GM12878 (cell line): ENCODE measurements at regions not wholly inside any gene's neighbourhood (a gene's known extent, or its start where the extent isn't known, plus 50 kb on each side); places are given as distances from the start of the nearest gene placed in this dataset.

Source experiments
- ATAC-seq: fragments of 200-7000 bp; cut with Tn5 transposase; 3 replicates; pipeline ENCODE4 v1.9.1; 2020; ENCODE audit warnings: mild to moderate bottlenecking, moderate library complexity
- BruUV-seq: library from RNA; stranded (reverse); fragments of 400-500 nt; replicated peaks from 2 replicates; lab custom pipeline; 2021; lab: Mats Ljungman, UMichigan
- CTCF ChIA-PET: fragments of 300-600 bp; sonication (Branson Sonifier 250); formaldehyde crosslinking; extraction: SDS; loops from one replicate; lab custom pipeline; 2021; ENCODE audit warnings: inconsistent platforms; lab: Yijun Ruan, JAX
- POLR2A ChIA-PET: fragments of 350-600 bp; formaldehyde crosslinking; extraction: SDS; loops from one replicate; lab custom pipeline; 2021; ENCODE audit warnings: inconsistent platforms; lab: Charles Lee
- RAD21 ChIA-PET: fragments of 300-600 bp; sonication (Branson Sonifier 250); formaldehyde crosslinking; loops from one replicate; lab custom pipeline; 2023; ENCODE audit warnings: antibody characterized with exemption; ENCODE audit not compliant: unreplicated experiment; lab: Charles Lee
- SMC1A ChIA-PET: fragments of 300-600 bp; sonication (Branson Sonifier 250); formaldehyde crosslinking; loops from one replicate; lab custom pipeline; 2023; ENCODE audit not compliant: unreplicated experiment, uncharacterized antibody; lab: Charles Lee
- DNase-seq: peaks from one replicate; pipeline ENCODE4 v3.0.0-alpha.2; 2011; ENCODE audit warnings: low read depth, low spot score
- FAIRE-seq: peaks from 3 replicates; lab custom pipeline; 2011; peaks lifted over from hg19 to GRCh38; lab: Jason Lieb, UNC
- H2AFZ ChIP-seq: 2 replicates; pipeline ENCODE4 v1.6.0; 2011; ENCODE audit warnings: low read depth, low read length, control low read depth; ENCODE audit not compliant: control insufficient read depth
- H3K27ac ChIP-seq: 2 replicates; pipeline ENCODE4 v1.5.1; 2011; ENCODE audit warnings: control low read depth; ENCODE audit not compliant: control insufficient read depth, insufficient read depth
- H3K27me3 ChIP-seq, 2 experiments: replicated peaks in 1 of 2; 2 replicates each; pipeline versions ENCODE4 v1.6.0 to v1.6.1; 2011; ENCODE audit warnings: low read length in 1 of 2; ENCODE audit not compliant: control insufficient read depth in 2 of 2, insufficient read depth in 2 of 2
- H3K36me3 ChIP-seq, 2 experiments: 2 replicates each; pipeline ENCODE4 v1.5.1; 2011; ENCODE audit warnings: low read length in 1 of 2; ENCODE audit not compliant: control insufficient read depth in 2 of 2, insufficient read depth in 2 of 2
- H3K4me1 ChIP-seq: 2 replicates; pipeline ENCODE4 v1.6.1; 2011; ENCODE audit warnings: mild to moderate bottlenecking, low read length, moderate library complexity, mixed read lengths; ENCODE audit not compliant: control insufficient read depth, insufficient read depth
- H3K4me2 ChIP-seq: 2 replicates; pipeline ENCODE4 v1.6.0; 2011; ENCODE audit warnings: control low read depth; ENCODE audit not compliant: control insufficient read depth, insufficient read depth
- H3K4me3 ChIP-seq: fragments of 200-600 bp; sonication (generic); 2 replicates; pipeline ENCODE4 v1.5.1; 2016
- H3K79me2 ChIP-seq: 2 replicates; pipeline ENCODE4 v1.6.0; 2011; ENCODE audit warnings: low read length; ENCODE audit not compliant: control insufficient read depth, insufficient read depth
- H3K9ac ChIP-seq: 2 replicates; pipeline ENCODE4 v1.8.0; 2011; ENCODE audit warnings: low read length, control low read depth, mixed read lengths; ENCODE audit not compliant: control insufficient read depth, insufficient read depth
- H3K9me3 ChIP-seq: replicated peaks from 3 replicates; pipeline ENCODE4 v1.5.1; 2011; ENCODE audit warnings: mild to moderate bottlenecking, low read length; ENCODE audit not compliant: control insufficient read depth, insufficient read depth
- H4K20me1 ChIP-seq: 2 replicates; pipeline ENCODE4 v1.6.0; 2011; ENCODE audit not compliant: control insufficient read depth, insufficient read depth
- CEBPB ChIP-seq, 2 experiments: fragments of 150-350 bp in 1 of 2; IDR thresholded peaks; 2 replicates each; pipeline ENCODE4 v1.6.1; 2012 to 2014; ENCODE audit warnings: low read depth in 2 of 2, low read length in 2 of 2, borderline replicate concordance in 1 of 2, inconsistent platforms in 1 of 2
- CHD1 ChIP-seq: IDR thresholded peaks from 2 replicates; pipeline ENCODE4 v1.6.1; 2012; ENCODE audit warnings: low read depth, low read length, improper control_type of control experiment
- KAT2A ChIP-seq: conservative IDR thresholded peaks from 2 replicates; pipeline ENCODE4 v1.6.1; 2011; ENCODE audit warnings: low read depth, low read length; ENCODE audit not compliant: control insufficient read depth
- NR2C1 ChIP-seq: fragments of 450-650 bp; IDR thresholded peaks from 2 replicates; pipeline ENCODE4 v1.6.1; 2017; ENCODE audit warnings: antibody characterized with exemption, mild to moderate bottlenecking, moderate library complexity
- PAX5 ChIP-seq: IDR thresholded peaks from 2 replicates; pipeline ENCODE4 v1.6.1; 2011; ENCODE audit warnings: low read depth, low read length, borderline replicate concordance
- POLR2AphosphoS2 ChIP-seq: IDR thresholded peaks from 2 replicates; pipeline ENCODE4 v1.6.1; 2011; ENCODE audit warnings: low read depth, mild to moderate bottlenecking, low read length, improper control_type of control experiment, moderate library complexity
- STAT1 ChIP-seq: fragments of 450-650 bp; conservative IDR thresholded peaks from 2 replicates; pipeline ENCODE4 v1.6.1; 2014; ENCODE audit warnings: antibody characterized with exemption, mild to moderate bottlenecking
- TBL1XR1 ChIP-seq: IDR thresholded peaks from 2 replicates; pipeline ENCODE4 v1.6.1; 2012; ENCODE audit warnings: low read depth, low read length, improper control_type of control experiment
- TCF3 ChIP-seq: IDR thresholded peaks from 2 replicates; pipeline ENCODE4 v1.6.1; 2012; ENCODE audit warnings: low read depth, mild to moderate bottlenecking, low read length, borderline replicate concordance; ENCODE audit not compliant: insufficient read depth
- TCF7 ChIP-seq: IDR thresholded peaks from 2 replicates; pipeline ENCODE4 v1.6.1; 2014; ENCODE audit warnings: antibody characterized with exemption, borderline replicate concordance
- ZBED1 ChIP-seq: IDR thresholded peaks from 2 replicates; pipeline ENCODE4 v1.6.1; 2016; ENCODE audit warnings: borderline replicate concordance
- WGBS: methylation state at CpG from one replicate; pipeline ENCODE4 v1.1.6; 2016; ENCODE audit warnings: low lambda C conversion rate; ENCODE audit not compliant: insufficient replicate concordance, insufficient coverage; ENCODE audit errors: missing lambda C conversion rate; 5-methylcytosine and 5-hydroxymethylcytosine counted together
- in situ Hi-C: fragments of 300-500 bp; cut with MboI; formaldehyde crosslinking; loops from 9 replicates; pipeline ENCODE4 v1.14.3; 2018; ENCODE audit warnings: mixed read lengths
- intact Hi-C: fragments of 100-400 bp; cut with micrococcal nuclease; formaldehyde crosslinking; loops from one replicate; pipeline ENCODE4 v1.14.2; 2022; ENCODE audit not compliant: unreplicated experiment
- TF ChIP-seq, protein P1 (sequence below): IDR thresholded peaks from 2 replicates; pipeline ENCODE4 v1.6.1; 2012; ENCODE audit warnings: low read length, inconsistent platforms
- TF ChIP-seq, protein P2 (sequence below): fragments of 450-650 bp; IDR thresholded peaks from 2 replicates; pipeline ENCODE4 v1.6.1; 2018; ENCODE audit warnings: borderline replicate concordance, mild to moderate bottlenecking; ENCODE audit not compliant: partially characterized antibody

DNA sequence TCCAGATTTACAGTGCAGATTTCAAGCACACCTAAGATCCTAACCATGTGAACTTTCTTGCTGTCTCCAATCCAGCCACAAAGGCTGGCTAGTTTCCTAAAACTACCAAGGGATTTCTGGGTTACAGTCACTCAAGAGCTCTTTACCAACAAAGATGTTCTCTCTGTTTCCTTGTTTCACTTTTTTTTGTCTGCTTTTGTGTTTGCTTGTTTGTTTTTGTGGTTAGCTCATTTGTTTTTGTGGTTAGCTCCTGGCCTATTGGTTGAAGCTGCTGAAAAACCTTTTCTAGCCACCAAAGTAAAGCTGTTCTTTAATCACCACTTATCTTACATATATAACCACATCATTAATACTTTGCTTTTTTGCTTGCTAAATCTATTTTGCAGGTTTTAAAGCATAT, 642.5 kb upstream of the GALNTL6 start:
- H3K9ac ChIP-seq = no peak overlapping the region
- H3K79me2 ChIP-seq = no peaks in the 10 kb centered on the region
- H3K27ac ChIP-seq = no peak overlapping the region
- ChIA-PET RAD21 (no interaction called here), CTCF (no interaction called here), POLR2A (no interaction called here), SMC1A (no interaction called here)
- H2AFZ ChIP-seq = no peak overlapping the region
- no TSS peak for BruUV-seq
- H3K27me3 ChIP-seq = no peaks in the 10 kb centered on the region
- ATAC-seq = no peak
- intact Hi-C loops = no loop called here
- no peaks in the 10 kb centered on the region for H3K4me1 ChIP-seq
- no peaks in the 10 kb centered on the region for H3K9me3 ChIP-seq
- FAIRE-seq = no peak
- no peak for DNase-seq
- TF ChIP-seq, protein P1, sequence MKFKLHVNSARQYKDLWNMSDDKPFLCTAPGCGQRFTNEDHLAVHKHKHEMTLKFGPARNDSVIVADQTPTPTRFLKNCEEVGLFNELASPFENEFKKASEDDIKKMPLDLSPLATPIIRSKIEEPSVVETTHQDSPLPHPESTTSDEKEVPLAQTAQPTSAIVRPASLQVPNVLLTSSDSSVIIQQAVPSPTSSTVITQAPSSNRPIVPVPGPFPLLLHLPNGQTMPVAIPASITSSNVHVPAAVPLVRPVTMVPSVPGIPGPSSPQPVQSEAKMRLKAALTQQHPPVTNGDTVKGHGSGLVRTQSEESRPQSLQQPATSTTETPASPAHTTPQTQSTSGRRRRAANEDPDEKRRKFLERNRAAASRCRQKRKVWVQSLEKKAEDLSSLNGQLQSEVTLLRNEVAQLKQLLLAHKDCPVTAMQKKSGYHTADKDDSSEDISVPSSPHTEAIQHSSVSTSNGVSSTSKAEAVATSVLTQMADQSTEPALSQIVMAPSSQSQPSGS = no peak
- TF ChIP-seq TBL1XR1 = no peak
- TF ChIP-seq TCF7 = no peak
- TF ChIP-seq STAT1 = no peak
- H4K20me1 ChIP-seq = no peaks in the 10 kb centered on the region
- H3K36me3 ChIP-seq = no peaks in the 10 kb centered on the region
- in situ Hi-C loops = no loop called here
- H3K4me3 ChIP-seq = no peak overlapping the region
- H3K4me2 ChIP-seq = no peak overlapping the region

DNA sequence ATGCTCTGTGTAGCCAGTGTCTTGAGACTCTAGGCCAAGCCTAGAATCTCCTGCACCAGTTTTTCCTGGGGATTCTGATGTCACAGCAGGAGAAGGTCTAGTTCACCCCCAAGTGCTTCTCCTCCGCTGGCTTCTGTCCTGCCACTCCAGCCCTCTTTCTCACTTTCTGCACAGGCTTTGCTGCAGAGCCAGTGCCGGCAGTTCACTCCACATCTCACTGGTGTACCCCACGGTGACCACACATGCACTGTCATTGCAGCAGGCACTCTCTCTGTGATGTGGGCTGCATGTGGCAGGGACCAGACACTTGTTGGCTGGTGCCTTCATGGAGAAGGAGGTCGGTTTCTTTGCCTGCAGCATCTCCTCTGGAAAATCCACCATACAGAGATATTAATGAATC, 643.8 kb upstream of the GALNTL6 start:
- in situ Hi-C loops = no loop called here
- TF ChIP-seq ZBED1 = no peak
- no peak for TF ChIP-seq NR2C1
- no peak for TF ChIP-seq CEBPB (IDR thresholded peaks at IDR 0.05; ENCODE audit: borderline replicate concordance in 1 of 2, low read depth in 2 of 2, low read length in 2 of 2)
- no peak for TF ChIP-seq PAX5
- TF ChIP-seq, protein P2, sequence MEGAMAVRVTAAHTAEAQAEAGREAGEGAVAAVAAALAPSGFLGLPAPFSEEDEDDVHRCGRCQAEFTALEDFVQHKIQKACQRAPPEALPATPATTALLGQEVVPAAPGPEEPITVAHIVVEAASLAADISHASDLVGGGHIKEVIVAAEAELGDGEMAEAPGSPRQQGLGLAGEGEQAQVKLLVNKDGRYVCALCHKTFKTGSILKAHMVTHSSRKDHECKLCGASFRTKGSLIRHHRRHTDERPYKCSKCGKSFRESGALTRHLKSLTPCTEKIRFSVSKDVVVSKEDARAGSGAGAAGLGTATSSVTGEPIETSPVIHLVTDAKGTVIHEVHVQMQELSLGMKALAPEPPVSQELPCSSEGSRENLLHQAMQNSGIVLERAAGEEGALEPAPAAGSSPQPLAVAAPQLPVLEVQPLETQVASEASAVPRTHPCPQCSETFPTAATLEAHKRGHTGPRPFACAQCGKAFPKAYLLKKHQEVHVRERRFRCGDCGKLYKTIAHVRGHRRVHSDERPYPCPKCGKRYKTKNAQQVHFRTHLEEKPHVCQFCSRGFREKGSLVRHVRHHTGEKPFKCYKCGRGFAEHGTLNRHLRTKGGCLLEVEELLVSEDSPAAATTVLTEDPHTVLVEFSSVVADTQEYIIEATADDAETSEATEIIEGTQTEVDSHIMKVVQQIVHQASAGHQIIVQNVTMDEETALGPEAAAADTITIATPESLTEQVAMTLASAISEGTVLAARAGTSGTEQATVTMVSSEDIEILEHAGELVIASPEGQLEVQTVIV = no peak
- TF ChIP-seq KAT2A = no peak
- TF ChIP-seq CHD1 = no peak
- no peak for TF ChIP-seq POLR2AphosphoS2
- no peak for TF ChIP-seq TCF3

More for the DNA sequence above, 643.8 kb upstream of the GALNTL6 start:
- H3K4me1 ChIP-seq = no peaks in the 10 kb centered on the region
- no peak overlapping the region for H3K4me3 ChIP-seq
- CTCF ChIA-PET = no interaction called here
- ATAC-seq = no peak
- no peaks in the 10 kb centered on the region for H3K9me3 ChIP-seq
- DNase-seq = no peak
- RAD21 ChIA-PET = no interaction called here
- no peaks in the 10 kb centered on the region for H4K20me1 ChIP-seq
- H3K4me2 ChIP-seq = no peak overlapping the region
- H3K9ac ChIP-seq = no peak overlapping the region
- H3K27me3 ChIP-seq = no peaks in the 10 kb centered on the region
- POLR2A ChIA-PET = no interaction called here
- no peak overlapping the region for H2AFZ ChIP-seq
- FAIRE-seq = no peak
- 13% methylated on average over 4 of the region's 4 CpGs for WGBS
- SMC1A ChIA-PET = no interaction called here
- no peak overlapping the region for H3K27ac ChIP-seq
- intact Hi-C loops = no loop called here
- BruUV-seq = no TSS peak
- no peaks in the 10 kb centered on the region for H3K36me3 ChIP-seq
- no peaks in the 10 kb centered on the region for H3K79me2 ChIP-seq
